GM21825 (cell line): ENCODE measurements at regions not wholly inside any gene's neighbourhood (a gene's known extent, or its start where the extent isn't known, plus 50 kb on each side); places are given as distances from the start of the nearest gene placed in this dataset.

ENCODE experiments used
- ATAC-seq: cut with Tn5 transposase; IDR thresholded peaks from one replicate; pipeline ENCODE4 v1.9.1; 2021; ENCODE audit warnings: mild to moderate bottlenecking, moderate library complexity; ENCODE audit not compliant: unreplicated experiment

GRCh38 chr18:22542406-22542835, 124.7 kb upstream of the CTAGE1 start:
- ATAC-seq: no peak

DNA sequence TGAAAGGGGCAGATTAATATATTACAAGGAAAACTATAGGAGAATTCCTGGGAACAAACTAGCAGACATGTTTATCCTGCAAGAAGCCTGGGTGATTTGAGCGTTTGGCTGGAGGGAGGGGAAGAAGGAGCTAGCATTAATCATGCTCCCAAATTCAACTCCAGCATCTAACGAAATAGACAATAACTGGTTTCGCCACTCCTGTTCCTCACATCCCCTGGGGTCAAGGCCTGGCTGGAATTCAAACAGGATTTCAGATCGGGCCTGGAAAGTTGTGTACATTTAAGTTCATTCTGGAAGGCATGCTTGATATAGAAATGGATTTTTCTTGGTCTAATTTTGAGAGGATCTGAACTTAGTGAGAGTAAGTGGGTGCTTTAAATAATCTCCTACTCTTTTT, 126.1 kb upstream of the CTAGE1 start:
- no peak for ATAC-seq

GRCh38 chr18:22544626-22545025, 126.9 kb upstream of the CTAGE1 start:
- ATAC-seq: no peak

DNA sequence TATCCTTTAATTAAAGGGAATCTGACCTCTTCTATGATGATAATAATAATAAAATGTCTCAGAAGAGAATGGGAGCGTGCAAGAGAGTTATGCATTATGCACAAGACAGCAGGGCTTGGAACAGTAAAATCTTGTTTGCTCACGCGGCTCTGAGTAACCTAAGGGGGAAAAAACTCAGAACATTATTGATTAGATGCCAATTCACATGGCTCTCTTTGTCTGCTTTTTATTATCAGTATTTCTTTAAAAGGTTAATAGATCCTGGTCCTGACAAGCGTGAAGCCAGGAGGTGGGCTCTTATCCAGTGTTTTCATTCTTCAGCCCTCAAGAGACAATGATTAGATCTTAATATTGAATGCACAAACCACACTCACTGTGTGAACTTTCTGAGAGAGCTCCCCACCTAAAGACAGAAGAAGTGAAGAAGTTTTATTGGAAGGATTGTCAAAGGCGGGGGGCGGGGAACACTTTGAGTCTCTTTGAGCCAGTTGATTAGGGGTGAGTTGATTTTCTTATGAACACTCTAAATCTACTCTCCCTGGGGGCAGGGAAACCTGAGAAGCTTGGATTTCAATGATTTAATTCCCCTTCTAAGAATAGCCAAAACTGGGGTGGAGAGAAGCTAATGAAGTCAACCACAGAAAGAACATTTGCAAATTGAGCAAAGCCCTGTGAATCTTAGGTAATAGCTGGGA, 127.5 kb upstream of the CTAGE1 start:
- no peak for ATAC-seq

DNA sequence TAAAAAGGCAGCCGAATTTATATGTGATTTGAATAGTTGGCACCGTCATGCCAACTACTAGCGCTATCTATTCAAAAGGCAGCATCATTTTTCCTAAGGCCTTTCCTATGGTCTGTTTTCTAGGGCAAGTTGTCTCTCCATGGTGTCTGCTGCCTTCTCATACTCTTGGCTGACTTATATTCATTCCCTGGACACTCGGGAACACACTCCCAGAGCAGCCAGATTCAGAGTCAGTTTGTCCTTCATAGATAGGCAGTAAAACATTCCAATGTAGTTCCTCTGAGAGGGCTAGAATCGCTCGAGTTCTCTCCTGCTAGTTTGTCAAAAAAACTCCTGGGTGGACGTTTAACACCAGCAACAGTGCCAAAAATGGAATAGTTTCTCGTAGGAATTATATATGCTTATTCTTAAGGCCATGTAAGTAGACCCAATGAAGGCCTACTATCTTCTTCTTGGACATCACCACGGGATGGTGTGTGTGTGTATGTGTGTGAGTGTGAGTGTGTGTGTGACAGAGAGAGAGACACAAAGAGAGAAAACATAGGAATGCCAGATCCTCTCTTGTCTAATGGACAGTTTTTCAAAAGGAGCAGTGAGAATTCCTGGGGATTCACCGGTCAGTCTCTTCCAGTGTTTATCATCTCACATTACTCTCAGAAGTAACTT, 129.3 kb upstream of the CTAGE1 start:
- ATAC-seq: no peak

GRCh38 chr18:22547807-22548561, 130.3 kb upstream of the CTAGE1 start:
- no peak for ATAC-seq

- ATAC-seq: no peak
Observed at GRCh38 chr18:22549260-22549937, 131.7 kb upstream of the CTAGE1 start.

GRCh38 chr18:22550366-22550765, 132.7 kb upstream of the CTAGE1 start:
- no peak for ATAC-seq

DNA sequence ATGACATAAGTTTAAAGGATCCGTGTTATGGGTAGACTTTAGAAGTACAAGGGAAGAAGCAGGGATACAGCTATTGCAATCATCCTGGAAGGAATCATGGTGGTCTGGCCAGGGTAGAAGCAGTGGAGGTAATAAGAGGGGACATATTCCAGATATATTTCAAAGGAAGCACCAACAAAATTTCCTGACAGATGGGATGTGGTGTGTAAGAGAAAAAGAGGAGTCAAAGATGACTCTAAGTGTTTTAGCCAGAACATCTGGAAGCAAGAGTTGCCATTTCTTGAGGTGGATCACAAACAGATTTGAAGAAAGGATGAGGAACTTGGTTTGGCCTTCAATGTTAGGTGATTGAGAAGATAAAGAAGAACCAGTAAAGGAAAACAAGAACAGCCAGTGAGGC, 133.1 kb upstream of the CTAGE1 start:
- no peak for ATAC-seq

DNA sequence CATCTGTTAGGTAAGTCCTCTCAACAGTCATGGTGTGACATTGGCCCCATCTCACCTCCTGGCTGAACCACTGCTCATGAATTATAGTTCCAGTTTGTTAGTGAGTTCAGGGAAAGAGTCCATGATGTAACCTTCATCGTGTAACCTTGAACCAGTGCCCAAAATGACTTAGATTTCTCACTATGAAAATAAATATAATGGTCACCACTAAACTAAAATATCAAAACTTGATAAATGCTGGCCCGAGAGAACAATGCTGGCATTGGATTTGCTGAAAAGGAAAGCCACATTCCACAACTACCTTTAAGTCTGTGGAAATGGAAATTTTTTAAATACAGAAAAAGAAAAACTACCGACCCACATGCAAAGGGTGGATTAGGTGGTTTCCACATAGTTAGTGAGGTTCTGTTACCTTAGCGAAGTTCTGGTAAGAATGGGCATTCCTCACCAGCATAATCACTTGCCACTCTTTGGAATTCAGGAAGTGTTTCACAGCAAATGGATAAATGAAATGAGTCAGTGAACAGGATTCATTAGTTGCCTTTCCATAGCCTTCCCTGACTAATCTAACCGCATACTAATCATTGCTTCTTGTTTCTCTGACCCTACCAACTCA, 133.9 kb upstream of the CTAGE1 start:
- ATAC-seq: no peak

DNA sequence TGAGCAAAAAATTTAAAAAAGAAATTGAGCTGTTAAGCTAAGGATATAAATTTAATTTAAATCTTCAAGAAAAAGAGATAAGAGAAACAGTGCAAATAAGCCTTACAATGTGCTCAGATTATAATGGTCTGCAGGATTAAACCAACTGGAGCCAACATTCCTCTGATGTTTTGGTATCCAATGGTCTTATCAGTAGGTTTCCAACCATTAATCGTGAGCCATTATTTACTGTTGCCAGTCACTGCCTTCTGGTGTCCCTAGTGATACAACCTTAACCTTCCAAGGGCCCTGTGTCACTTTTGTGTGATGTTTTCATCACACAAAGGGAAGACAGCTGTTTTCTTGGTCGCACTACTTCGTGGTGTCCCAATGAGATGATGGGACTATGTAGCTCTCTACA, 134.5 kb upstream of the CTAGE1 start:
- ATAC-seq: no peak

DNA sequence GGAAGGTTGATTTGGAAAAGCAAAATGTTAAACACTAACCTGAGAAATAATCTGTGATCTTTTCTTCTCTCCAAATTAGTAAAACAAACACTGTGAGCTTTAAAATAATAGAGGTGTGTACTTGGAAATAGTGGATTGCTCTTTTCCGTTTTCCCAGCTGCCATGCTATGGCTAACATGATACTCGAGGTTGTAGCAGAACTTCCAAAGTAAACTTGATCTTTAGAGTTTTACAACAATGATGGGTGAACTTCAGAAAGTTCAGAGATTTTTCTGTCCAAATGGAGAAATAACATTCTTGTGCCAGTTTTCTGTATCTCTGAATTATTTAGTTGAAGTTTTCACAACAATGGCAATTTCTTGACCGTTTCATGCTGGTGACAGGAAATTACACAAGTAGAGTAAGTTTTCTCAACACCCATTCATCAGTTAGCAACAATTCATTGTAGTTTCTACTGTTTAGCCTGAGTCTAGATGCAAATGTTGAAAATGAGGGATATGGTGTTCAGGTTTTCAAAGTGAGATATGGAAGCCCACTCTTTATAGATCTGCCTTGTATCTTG, 135.3 kb upstream of the CTAGE1 start:
- ATAC-seq: no peak

DNA sequence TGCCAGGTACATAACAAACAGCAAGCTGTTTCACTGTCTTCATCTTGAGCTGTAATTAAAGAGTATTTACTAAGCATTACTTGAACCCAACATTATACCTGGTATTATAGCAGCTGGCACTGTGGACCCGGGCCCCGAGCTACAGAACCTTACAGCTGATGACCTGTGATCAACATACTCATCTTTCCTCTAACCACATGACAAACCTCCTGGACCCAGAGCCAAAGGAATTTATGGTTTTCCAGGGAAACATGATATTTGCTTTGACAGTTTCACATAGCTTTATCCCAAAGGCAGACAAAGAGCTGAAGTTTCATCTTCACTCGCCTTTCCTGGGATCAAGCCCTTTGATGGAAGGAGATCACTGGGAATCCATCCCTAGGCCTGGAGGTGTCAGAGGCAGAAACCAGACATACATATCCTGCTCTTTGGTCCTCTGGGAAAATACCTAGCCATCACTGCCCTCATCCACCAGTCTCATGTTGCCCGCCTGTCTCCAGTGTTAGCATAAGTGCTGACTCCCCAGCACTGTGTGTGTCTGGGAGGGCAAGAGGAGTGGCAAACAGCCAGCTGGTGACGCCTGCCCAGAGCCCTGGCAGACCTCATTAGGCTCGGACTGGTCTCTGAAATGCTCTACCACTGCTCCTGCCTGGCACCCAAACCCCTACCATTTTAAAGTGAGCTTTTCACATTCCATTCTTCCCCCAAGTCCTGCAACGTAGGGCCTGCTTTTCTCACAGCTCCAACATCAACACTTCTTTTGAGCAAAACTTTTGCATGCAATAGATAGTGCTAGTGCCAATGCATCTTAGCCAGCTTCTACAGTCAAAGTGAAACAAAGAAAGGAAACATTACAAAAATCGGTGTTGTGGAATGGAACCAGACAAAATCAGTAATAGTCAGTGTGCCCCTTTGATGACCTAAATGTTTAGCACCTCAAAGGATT, 138.8 kb upstream of the CTAGE1 start:
- no peak for ATAC-seq

- no peak for ATAC-seq
Observed at GRCh38 chr18:22557168-22557941, 139.6 kb upstream of the CTAGE1 start.

GRCh38 chr18:22558945-22559385, 141.2 kb upstream of the CTAGE1 start:
- no peak for ATAC-seq

GRCh38 chr18:22559414-22560274, 141.9 kb upstream of the CTAGE1 start:
- ATAC-seq: no peak

DNA sequence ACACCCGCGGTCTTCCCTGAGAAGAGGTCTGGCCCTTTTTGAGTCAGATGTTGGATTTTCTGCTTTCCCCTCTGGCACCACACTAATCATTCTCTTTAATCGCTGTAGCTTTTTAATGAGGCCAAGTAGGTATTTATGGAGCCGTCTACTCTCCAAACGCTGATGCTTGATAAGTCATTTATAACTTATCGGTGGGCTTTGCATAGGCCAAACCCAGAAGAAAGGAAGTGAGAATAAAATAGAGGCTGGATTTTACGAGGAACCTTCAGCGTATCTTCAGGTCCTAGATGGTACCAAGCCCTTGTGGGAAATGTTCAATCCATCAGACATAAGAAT, 142.5 kb upstream of the CTAGE1 start:
- ATAC-seq: no peak

DNA sequence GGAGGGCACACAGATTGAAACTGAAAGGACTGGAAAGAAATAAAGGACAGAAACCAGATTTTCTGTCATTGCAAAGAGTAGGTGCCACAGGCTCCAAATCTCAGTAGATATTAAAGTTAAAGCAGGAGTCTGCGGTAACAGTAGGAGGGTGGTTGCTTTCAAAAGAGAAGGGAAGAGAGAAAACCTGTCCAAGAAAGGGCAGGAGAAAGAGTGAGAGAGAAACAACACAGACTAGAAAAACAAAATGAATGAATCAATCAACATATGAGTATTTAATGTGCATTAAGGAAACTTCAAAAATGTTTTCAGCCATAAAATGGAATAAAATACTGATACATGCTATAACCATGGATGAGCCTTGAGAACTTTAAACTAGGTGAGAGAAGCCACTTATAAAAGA, 143.1 kb upstream of the CTAGE1 start:
- no peak for ATAC-seq
